ENCODE measurements at regions not wholly inside any gene's neighbourhood (a gene's known extent, or its start where the extent isn't known, plus 50 kb on each side); places are given as distances from the start of the nearest gene placed in this dataset.

- ATAC-seq (ENCODE audit: low FRiP score), result no peak
- TF ChIP-seq CTCF (IDR thresholded peaks at IDR 0.05), result no peak
Measured at GRCh38 chr3:102161384-102162006, 273.3 kb upstream of the ZPLD1 start.

GRCh38 chr3:102162251-102162650, 272.6 kb upstream of the ZPLD1 start:
- DNase-seq (ENCODE audit: low spot score), result no peak
- no peak for TF ChIP-seq CTCF (IDR thresholded peaks at IDR 0.05)
- ATAC-seq (ENCODE audit: low FRiP score), result no peak

More at GRCh38 chr3:102161384-102162006, 273.3 kb upstream of the ZPLD1 start:
- DNase-seq (ENCODE audit: low spot score), result no peak

- TF ChIP-seq CTCF (IDR thresholded peaks at IDR 0.05), result no peak
- DNase-seq (ENCODE audit: low spot score) (no peak), ATAC-seq (ENCODE audit: low FRiP score) (peak; percentile 84)
Measured at GRCh38 chr3:102163039-102163817, 271.6 kb upstream of the ZPLD1 start.

GRCh38 chr3:102163818-102164154, 271.0 kb upstream of the ZPLD1 start:
- DNase-seq (ENCODE audit: low spot score) (no peak), ATAC-seq (ENCODE audit: low FRiP score) (peak; percentile 11)
- no peak for TF ChIP-seq CTCF (IDR thresholded peaks at IDR 0.05)

- TF ChIP-seq CTCF (IDR thresholded peaks at IDR 0.05), result no peak
- ATAC-seq (ENCODE audit: low FRiP score) (no peak), DNase-seq (ENCODE audit: low spot score) (no peak)
Measured at GRCh38 chr3:102165367-102165766, 269.4 kb upstream of the ZPLD1 start.

GRCh38 chr3:102169915-102170479, 264.8 kb upstream of the ZPLD1 start:
- DNase-seq (ENCODE audit: low spot score), result no peak
- no peak for ATAC-seq (ENCODE audit: low FRiP score)
- TF ChIP-seq CTCF (IDR thresholded peaks at IDR 0.05), result no peak
